HCT116 (cell line): ENCODE measurements at regions not wholly inside any gene's neighbourhood (a gene's known extent, or its start where the extent isn't known, plus 50 kb on each side); places are given as distances from the start of the nearest gene placed in this dataset.
A peak's percentile ranks its signal among the peaks of the same experiment; 100 is the strongest.

Source experiments
- ATAC-seq: fragments of 200-7000 bp; cut with Tn5 transposase; 2 replicates; pipeline ENCODE4 v1.9.1; 2020; ENCODE audit warnings: mild to moderate bottlenecking, moderate library complexity
- BruUV-seq: library from RNA; stranded (reverse); fragments of 400-500 nt; replicated peaks from 2 replicates; lab custom pipeline; 2021; lab: Mats Ljungman, UMichigan
- CTCF ChIA-PET: fragments of 300-600 bp; sonication (Branson Sonifier 250); formaldehyde crosslinking; loops from one replicate; lab custom pipeline; 2021; ENCODE audit warnings: antibody characterized with exemption; lab: Charles Lee
- POLR2A ChIA-PET: fragments of 300-600, 350-600 bp; sonication (Branson Sonifier 250); formaldehyde crosslinking; loops from one replicate; lab custom pipeline; 2021; ENCODE audit warnings: antibody characterized with exemption; lab: Charles Lee
- RAD21 ChIA-PET, 2 experiments: fragments of 300-600 bp; sonication (Branson Sonifier 250); formaldehyde crosslinking; loops; one replicate each; lab custom pipeline; 2023; ENCODE audit warnings: low total read pairs in 2 of 2; ENCODE audit not compliant: uncharacterized antibody in 2 of 2, unreplicated experiment in 2 of 2, low non-redundant PET in 1 of 2; lab: Charles Lee
- DNase-seq: peaks from one replicate; pipeline ENCODE4 v3.0.0-alpha.2; 2010; ENCODE audit warnings: low read depth, low spot score
- H2AFZ ChIP-seq: fragments of 200-600 bp; shearing (Covaris generic), sonication (generic); 2 replicates; pipeline ENCODE4 v1.6.1; 2017; ENCODE audit warnings: low read depth, mixed run types, mixed read lengths, antibody characterized with exemption, low read length; ENCODE audit not compliant: poor library complexity, severe bottlenecking
- H3K27ac ChIP-seq: 2 replicates; pipeline ENCODE4 v1.5.1; 2012; ENCODE audit warnings: low read depth, low read length
- H3K27me3 ChIP-seq: fragments of 200-600 bp; sonication (generic); 2 replicates; pipeline ENCODE4 v1.6.1; 2016; ENCODE audit warnings: mixed run types, low read length, mixed read lengths; ENCODE audit not compliant: insufficient read depth
- H3K36me3 ChIP-seq, 2 experiments: fragments of 200-500 bp in 1 of 2; fragments of 200-600 bp in 1 of 2; sonication (Bioruptor generic) in 1 of 2; sonication (generic) in 1 of 2; 2 replicates each; pipeline versions ENCODE4 v1.5.1 to v1.6.1; 2014 to 2016; ENCODE audit warnings: low read length in 2 of 2, inconsistent platforms in 1 of 2, mixed read lengths in 1 of 2, mixed run types in 1 of 2; ENCODE audit not compliant: insufficient read depth in 2 of 2, control insufficient read depth in 1 of 2
- H3K4me1 ChIP-seq, 2 experiments: fragments of 200-600 bp in 1 of 2; sonication (generic) in 1 of 2; 2 replicates each; pipeline versions ENCODE4 v1.5.1 to v1.6.1; 2012 to 2017; ENCODE audit warnings: low read length in 2 of 2, inconsistent platforms in 1 of 2, mild to moderate bottlenecking in 1 of 2, mixed read lengths in 1 of 2, mixed run types in 1 of 2, moderate library complexity in 1 of 2; ENCODE audit not compliant: insufficient read depth in 2 of 2, control insufficient read depth in 1 of 2
- H3K4me2 ChIP-seq: fragments of 200-600 bp; sonication (generic); 2 replicates; pipeline ENCODE4 v1.6.1; 2017; ENCODE audit warnings: mixed run types, low read length, mixed read lengths
- H3K4me3 ChIP-seq, 2 experiments: fragments of 200-600 bp in 1 of 2; sonication (generic) in 1 of 2; replicated peaks in 1 of 2; 2 replicates each; pipeline ENCODE4 v1.5.1; 2011 to 2016; ENCODE audit warnings: low read length in 2 of 2, control low read depth in 1 of 2, low read depth in 1 of 2, mild to moderate bottlenecking in 1 of 2, mixed read lengths in 1 of 2, mixed run types in 1 of 2
- H3K79me2 ChIP-seq: fragments of 200-600 bp; sonication (generic); 2 replicates; pipeline ENCODE4 v1.6.1; 2017; ENCODE audit warnings: mild to moderate bottlenecking, mixed run types, low read length, moderate library complexity, mixed read lengths; ENCODE audit not compliant: insufficient read depth
- H3K9ac ChIP-seq: fragments of 200-600 bp; sonication (generic); 2 replicates; pipeline ENCODE4 v1.6.1; 2016; ENCODE audit warnings: low read length, mixed read lengths
- H3K9me2 ChIP-seq: fragments of 200-600 bp; sonication (generic), shearing (Covaris generic); 2 replicates; pipeline ENCODE4 v1.6.1; 2017; ENCODE audit warnings: mixed run types, mild to moderate bottlenecking, moderate library complexity; ENCODE audit not compliant: insufficient read depth
- H3K9me3 ChIP-seq, 2 experiments: fragments of 200-500 bp in 1 of 2; fragments of 200-600 bp in 1 of 2; sonication (Bioruptor generic) in 1 of 2; sonication (generic) in 1 of 2; 2 replicates each; pipeline ENCODE4 v1.6.1; 2014 to 2017; ENCODE audit warnings: low read length in 2 of 2, mixed read lengths in 2 of 2, inconsistent platforms in 1 of 2, low read depth in 1 of 2, mild to moderate bottlenecking in 1 of 2, mixed run types in 1 of 2, moderate library complexity in 1 of 2; ENCODE audit not compliant: control insufficient read depth in 1 of 2, insufficient read depth in 1 of 2
- H4K20me1 ChIP-seq: fragments of 200-600 bp; sonication (generic), shearing (Covaris generic); 2 replicates; pipeline ENCODE4 v1.6.1; 2017; ENCODE audit warnings: mixed run types, mild to moderate bottlenecking, moderate library complexity; ENCODE audit not compliant: insufficient read depth
- EGR1 ChIP-seq: IDR thresholded peaks from 2 replicates; pipeline ENCODE4 v1.6.1; 2012; ENCODE audit warnings: low read depth
- ELF1 ChIP-seq: IDR thresholded peaks from 2 replicates; pipeline ENCODE4 v1.6.1; 2012; ENCODE audit warnings: low read depth, borderline replicate concordance
- EZH2phosphoT487 ChIP-seq: fragments of 200-600 bp; IDR thresholded peaks from 2 replicates; pipeline ENCODE4 v1.6.1; 2018; ENCODE audit warnings: antibody characterized with exemption, borderline replicate concordance
- POLR2A ChIP-seq: IDR thresholded peaks from 2 replicates; pipeline ENCODE4 v1.7.0; 2011; ENCODE audit warnings: borderline replicate concordance; ENCODE audit not compliant: insufficient read depth, insufficient read length; ENCODE audit errors: extremely low read depth
- POLR2AphosphoS5 ChIP-seq: IDR thresholded peaks from 2 replicates; pipeline ENCODE4 v1.6.1; 2011; ENCODE audit warnings: mild to moderate bottlenecking, low read depth, low read length, moderate library complexity
- REST ChIP-seq: IDR thresholded peaks from 2 replicates; pipeline ENCODE4 v1.6.1; 2012; ENCODE audit warnings: low read depth
- SIN3A ChIP-seq: IDR thresholded peaks from 2 replicates; pipeline ENCODE4 v1.6.1; 2012; ENCODE audit warnings: low read depth
- SP1 ChIP-seq: IDR thresholded peaks from 2 replicates; pipeline ENCODE4 v1.6.1; 2012; ENCODE audit warnings: low read depth
- SRF ChIP-seq: IDR thresholded peaks from 2 replicates; pipeline ENCODE4 v1.6.1; 2012; ENCODE audit warnings: low read depth
- TCF7L2 ChIP-seq: IDR thresholded peaks from 2 replicates; pipeline ENCODE4 v1.7.0; 2011; ENCODE audit warnings: borderline replicate concordance, inconsistent platforms; ENCODE audit not compliant: insufficient read depth, insufficient read length; ENCODE audit errors: extremely low read depth
- ZBTB33 ChIP-seq: IDR thresholded peaks from 2 replicates; pipeline ENCODE4 v1.6.1; 2011; ENCODE audit warnings: mild to moderate bottlenecking, low read length, moderate library complexity; ENCODE audit not compliant: insufficient replicate concordance; ENCODE audit errors: extremely low read depth
- ZFX ChIP-seq: fragments of 450-650 bp; IDR thresholded peaks from 2 replicates; pipeline ENCODE4 v1.6.1; 2017
- intact Hi-C: fragments of 100-400 bp; cut with micrococcal nuclease; formaldehyde crosslinking; loops from 2 replicates; pipeline ENCODE4 v1.10.0; 2022

- Histone ChIP-seq H2AFZ (no peak overlapping the region), H3K4me2 (peak overlapping the region; percentile 14), H3K9me2 (no peaks in the 10 kb centered on the region), H3K27me3 (no peaks in the 10 kb centered on the region), H3K27ac (no peak overlapping the region), H3K9ac (no peak overlapping the region), H3K36me3 (no peaks in the 10 kb centered on the region), H3K9me3 (no peaks in the 10 kb centered on the region), H3K4me1 (peaks cover 11 to 32% of the 10 kb centered on the region in 2 experiments), H3K79me2 (no peaks in the 10 kb centered on the region), H3K4me3 (no peak overlapping the region), H4K20me1 (no peaks in the 10 kb centered on the region)
- intact Hi-C loops, result no loop called here
- TF ChIP-seq SIN3A (no peak), SRF (no peak), POLR2A (no peak), ELF1 (no peak), ZBTB33 (no peak), EGR1 (no peak), ZFX (no peak), EZH2phosphoT487 (no peak), TCF7L2 (no peak), POLR2AphosphoS5 (no peak), REST (no peak), SP1 (no peak)
- ChIA-PET POLR2A (no interaction called here), RAD21 (no interaction called here), CTCF (no interaction called here)
- DNase-seq (no peak), ATAC-seq (peak; percentile 36)
- BruUV-seq, result no TSS peak
Observed at GRCh38 chr9:81391457-81391825, 297.9 kb downstream of the TLE1 start.
